K562 (cell line): ENCODE measurements at regions not wholly inside any gene's neighbourhood (a gene's known extent, or its start where the extent isn't known, plus 50 kb on each side); places are given as distances from the start of the nearest gene placed in this dataset.

ENCODE experiments used
- CTCF ChIP-seq, 3 experiments: IDR thresholded peaks in 2 of 3; conservative IDR thresholded peaks in 1 of 3; 2 replicates each; pipeline ENCODE4 v1.5.1; 2011 to 2012; ENCODE audit warnings: low read length in 3 of 3, mild to moderate bottlenecking in 3 of 3, control low read depth in 2 of 3, improper control_type of control experiment in 1 of 3, inconsistent platforms in 1 of 3, low read depth in 1 of 3, mixed read lengths in 1 of 3, moderate library complexity in 1 of 3; ENCODE audit not compliant: insufficient read depth in 2 of 3
- FOXA1 ChIP-seq: fragments of 450-650 bp; IDR thresholded peaks from 2 replicates; pipeline ENCODE4 v1.6.1; 2016; ENCODE audit warnings: mild to moderate bottlenecking, borderline replicate concordance
- GTF3C2 ChIP-seq: IDR thresholded peaks from 3 replicates; pipeline ENCODE4 v1.6.1; 2011; ENCODE audit warnings: borderline replicate concordance, mild to moderate bottlenecking, moderate library complexity; ENCODE audit not compliant: insufficient read length; ENCODE audit errors: extremely low read depth
- HOMEZ ChIP-seq: fragments of 250-450 bp; sonication (Bioruptor Pico); IDR thresholded peaks from 2 replicates; pipeline ENCODE4 v1.4.0; 2020; ENCODE audit warnings: mild to moderate bottlenecking, moderate library complexity
- MAZ ChIP-seq, 2 experiments: fragments of 450-650 bp in 1 of 2; sonication (generic) in 1 of 2; formaldehyde crosslinking; IDR thresholded peaks in 1 of 2; conservative IDR thresholded peaks in 1 of 2; 2 replicates each; pipeline versions ENCODE4 v1.4.0 to v1.5.0; 2020; ENCODE audit warnings: mild to moderate bottlenecking in 1 of 2, missing genetic modification reagents in 1 of 2
- NRF1 ChIP-seq, 2 experiments: fragments of 450-650 bp; IDR thresholded peaks in 1 of 2; conservative IDR thresholded peaks in 1 of 2; 2 replicates each; pipeline ENCODE4 v1.6.1; 2014; ENCODE audit warnings: mild to moderate bottlenecking in 2 of 2
- SMAD1 ChIP-seq: fragments of 150-350 bp; IDR thresholded peaks from 2 replicates; pipeline ENCODE4 v1.6.1; 2014; ENCODE audit warnings: low read length, low read depth; ENCODE audit not compliant: partially characterized antibody
- ZHX1 ChIP-seq: fragments of 150-350 bp; conservative IDR thresholded peaks from 2 replicates; pipeline ENCODE4 v1.6.1; 2014; ENCODE audit warnings: low read length

- TF ChIP-seq FOXA1 = no peak
- no peak for TF ChIP-seq GTF3C2
- TF ChIP-seq NRF1 (conservative IDR thresholded peaks at IDR 0.05 in 1 of 2, IDR thresholded peaks at IDR 0.05 in 1 of 2) = no peak
- TF ChIP-seq HOMEZ = no peak
- TF ChIP-seq ZHX1 = no peak
- no peak for TF ChIP-seq SMAD1
- TF ChIP-seq CTCF (IDR thresholded peaks at IDR 0.05 in 2 of 3, conservative IDR thresholded peaks at IDR 0.05 in 1 of 3; ENCODE audit: insufficient read depth in 2 of 3, low read depth in 1 of 3, low read length in 3 of 3) = no peak
- TF ChIP-seq MAZ (CRISPR knock-in tag; conservative IDR thresholded peaks at IDR 0.05 in 1 of 2, IDR thresholded peaks at IDR 0.05 in 1 of 2) = no peak
Observed at GRCh38 chr22:47564651-47565434, 802.4 kb downstream of the TBC1D22A start.
